GM12892 (cell line): ENCODE measurements at regions not wholly inside any gene's neighbourhood (a gene's known extent, or its start where the extent isn't known, plus 50 kb on each side); places are given as distances from the start of the nearest gene placed in this dataset.

Source experiments
- POLR2A ChIP-seq: IDR thresholded peaks from 2 replicates; pipeline ENCODE4 v1.6.1; 2011; ENCODE audit warnings: low read depth, low read length, control low read depth
- POLR2AphosphoS5 ChIP-seq: IDR thresholded peaks from 2 replicates; pipeline ENCODE4 v1.6.1; 2011; ENCODE audit warnings: low read depth, low read length, control low read depth

DNA sequence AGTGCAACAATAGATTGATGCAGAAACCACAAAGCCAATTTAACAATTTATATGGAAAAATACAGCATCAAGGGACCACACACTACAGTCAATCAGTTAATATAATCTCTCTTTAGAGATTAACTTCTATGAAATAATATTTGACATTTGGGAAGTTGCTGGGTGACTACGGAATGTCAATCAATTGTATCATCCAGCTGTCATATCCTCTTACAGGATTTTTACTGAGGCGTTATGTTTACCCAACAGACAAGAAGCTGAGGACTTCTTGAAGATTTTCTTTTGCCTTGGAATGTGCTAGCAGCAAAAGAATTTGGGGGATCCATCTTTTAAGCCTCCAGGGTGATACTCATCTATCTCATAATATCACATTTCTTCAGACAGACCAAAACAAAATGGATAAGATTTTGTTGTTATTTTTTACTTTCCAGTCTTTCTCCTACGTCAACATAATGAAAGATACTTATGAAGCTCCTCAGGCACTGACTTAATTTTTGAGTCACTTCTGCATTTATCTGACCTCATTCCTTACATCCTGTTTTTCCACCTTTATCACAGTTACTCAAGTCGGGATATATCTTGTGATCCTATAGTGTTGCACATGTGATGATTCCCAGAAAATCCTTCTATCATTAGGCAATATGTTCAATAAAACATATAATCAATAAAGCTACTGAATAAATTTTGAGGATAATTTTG lies 227.2 kb upstream of the SPHKAP start:
- TF ChIP-seq POLR2AphosphoS5 = no peak
- no peak for TF ChIP-seq POLR2A
